ENCODE measurements at regions not wholly inside any gene's neighbourhood (a gene's known extent, or its start where the extent isn't known, plus 50 kb on each side); places are given as distances from the start of the nearest gene placed in this dataset.

DNA sequence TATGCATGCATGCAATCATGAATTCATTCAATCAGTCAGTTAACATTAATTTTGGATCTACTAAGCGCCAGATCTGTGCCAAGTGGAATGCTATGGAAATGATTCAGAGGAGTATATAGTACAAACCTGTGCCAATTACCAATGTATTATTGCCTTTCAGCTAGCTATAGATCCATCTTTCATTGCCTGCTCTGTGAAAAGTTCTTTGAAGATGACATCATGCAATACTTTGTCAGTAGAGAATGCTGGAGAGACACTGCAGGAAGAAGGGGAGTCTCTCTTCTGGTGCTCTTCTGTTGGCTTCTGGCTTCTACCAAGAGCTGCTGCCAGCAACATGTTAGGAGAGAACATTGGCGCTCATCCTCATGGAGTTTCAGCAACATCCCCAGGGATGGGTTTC, 81.0 kb upstream of the LMCD1 start:
- no peak for TF ChIP-seq POLR2A (IDR thresholded peaks at IDR 0.05; ENCODE audit: extremely low read depth, insufficient read length)
- TF ChIP-seq, protein P1, sequence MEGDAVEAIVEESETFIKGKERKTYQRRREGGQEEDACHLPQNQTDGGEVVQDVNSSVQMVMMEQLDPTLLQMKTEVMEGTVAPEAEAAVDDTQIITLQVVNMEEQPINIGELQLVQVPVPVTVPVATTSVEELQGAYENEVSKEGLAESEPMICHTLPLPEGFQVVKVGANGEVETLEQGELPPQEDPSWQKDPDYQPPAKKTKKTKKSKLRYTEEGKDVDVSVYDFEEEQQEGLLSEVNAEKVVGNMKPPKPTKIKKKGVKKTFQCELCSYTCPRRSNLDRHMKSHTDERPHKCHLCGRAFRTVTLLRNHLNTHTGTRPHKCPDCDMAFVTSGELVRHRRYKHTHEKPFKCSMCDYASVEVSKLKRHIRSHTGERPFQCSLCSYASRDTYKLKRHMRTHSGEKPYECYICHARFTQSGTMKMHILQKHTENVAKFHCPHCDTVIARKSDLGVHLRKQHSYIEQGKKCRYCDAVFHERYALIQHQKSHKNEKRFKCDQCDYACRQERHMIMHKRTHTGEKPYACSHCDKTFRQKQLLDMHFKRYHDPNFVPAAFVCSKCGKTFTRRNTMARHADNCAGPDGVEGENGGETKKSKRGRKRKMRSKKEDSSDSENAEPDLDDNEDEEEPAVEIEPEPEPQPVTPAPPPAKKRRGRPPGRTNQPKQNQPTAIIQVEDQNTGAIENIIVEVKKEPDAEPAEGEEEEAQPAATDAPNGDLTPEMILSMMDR (IDR thresholded peaks at IDR 0.05; ENCODE audit: low read depth, low read length) = no peak

All from NB4 (cell line).